ENCODE measurements at regions not wholly inside any gene's neighbourhood (a gene's known extent, or its start where the extent isn't known, plus 50 kb on each side); places are given as distances from the start of the nearest gene placed in this dataset.

- DNase-seq (ENCODE audit: low spot score) = no peak
Observed at GRCh38 chr20:50273601-50274491, 83.2 kb downstream of the CEBPB start.

- DNase-seq (ENCODE audit: low spot score) = no peak
Observed at GRCh38 chr20:50274570-50275430, 84.2 kb downstream of the CEBPB start.

- no peak for DNase-seq (ENCODE audit: low spot score)
Observed at GRCh38 chr20:50276119-50277063, 85.8 kb downstream of the CEBPB start.

- DNase-seq (ENCODE audit: low spot score) = no peak
Observed at GRCh38 chr20:50277064-50277415, 86.4 kb downstream of the CEBPB start.

- no peak for DNase-seq (ENCODE audit: low spot score)
Observed at GRCh38 chr20:50277460-50278376, 87.1 kb downstream of the CEBPB start.

GRCh38 chr20:50278377-50278683 lies 87.7 kb downstream of the CEBPB start:
- no peak for DNase-seq (ENCODE audit: low spot score)

- DNase-seq (ENCODE audit: low spot score) = no peak
Observed at GRCh38 chr20:50278684-50279531, 88.3 kb downstream of the CEBPB start.

- no peak for DNase-seq (ENCODE audit: low spot score)
Observed at GRCh38 chr20:50279988-50280850, 89.6 kb downstream of the CEBPB start.

GRCh38 chr20:50280851-50281655 lies 90.4 kb downstream of the CEBPB start:
- DNase-seq (ENCODE audit: low spot score) = no peak

- DNase-seq (ENCODE audit: low spot score) = no peak
Observed at GRCh38 chr20:50281831-50282591, 91.4 kb downstream of the CEBPB start.

GRCh38 chr20:50282592-50283241 lies 92.1 kb downstream of the CEBPB start:
- no peak for DNase-seq (ENCODE audit: low spot score)

GRCh38 chr20:50283370-50283769 lies 92.7 kb downstream of the CEBPB start:
- no peak for DNase-seq (ENCODE audit: low spot score)

GRCh38 chr20:50283922-50284810 lies 93.5 kb downstream of the CEBPB start:
- DNase-seq (ENCODE audit: low spot score) = no peak

GRCh38 chr20:50284811-50285375 lies 94.3 kb downstream of the CEBPB start:
- no peak for DNase-seq (ENCODE audit: low spot score)

- no peak for DNase-seq (ENCODE audit: low spot score)
Observed at GRCh38 chr20:50285376-50286173, 94.9 kb downstream of the CEBPB start.

Data from CD4-positive, alpha-beta T cell treated with Interleukin-6 at 100 ng/mL for 8 hours (primary cell).